ENCODE measurements at regions not wholly inside any gene's neighbourhood (a gene's known extent, or its start where the extent isn't known, plus 50 kb on each side); places are given as distances from the start of the nearest gene placed in this dataset.

GRCh38 chr13:85509512-85509911, 289.7 kb downstream of the SLITRK6 start:
- H3K4me1 ChIP-seq: no peaks in the 10 kb centered on the region
- no peak overlapping the region for H3K27ac ChIP-seq
- 85 to 94% (median 90%) methylated on average over 4 of the region's 4 CpGs for WGBS, 5 donors
- H3K27me3 ChIP-seq (replicated peaks in 1 of 7): no peaks in the 10 kb centered on the region
- TF ChIP-seq POLR2AphosphoS5 (IDR thresholded peaks at IDR 0.05): no peak
- no peak for TF ChIP-seq CTCF (IDR thresholded peaks at IDR 0.05 in 8 of 11, conservative IDR thresholded peaks at IDR 0.05 in 3 of 11)
- TF ChIP-seq POLR2A (IDR thresholded peaks at IDR 0.05): no peak
- no peaks in the 10 kb centered on the region for H3K36me3 ChIP-seq
- peaks cover 0 to 13% (median 0%) of the 10 kb centered on the region in 8 donors for H3K9me3 ChIP-seq
- intact Hi-C loops (cut with DNase I; ENCODE audit: low total_unique reads): no loop called here
- no peak overlapping the region for H3K4me3 ChIP-seq
- no peak for DNase-seq

GRCh38 chr13:85508683-85509329, 290.4 kb downstream of the SLITRK6 start:
- Histone ChIP-seq H3K4me3 (no peak overlapping the region), H3K4me1 (no peaks in the 10 kb centered on the region), H3K27ac (no peak overlapping the region), H3K36me3 (no peaks in the 10 kb centered on the region), H3K9me3 (peaks cover 0 to 13% (median 0%) of the 10 kb centered on the region in 8 donors), H3K27me3 (replicated peaks in 1 of 7) (no peaks in the 10 kb centered on the region)
- TF ChIP-seq POLR2A (IDR thresholded peaks at IDR 0.05) (no peak), POLR2AphosphoS5 (IDR thresholded peaks at IDR 0.05) (no peak), CTCF (IDR thresholded peaks at IDR 0.05 in 8 of 11, conservative IDR thresholded peaks at IDR 0.05 in 3 of 11) (no peak)
- peak; percentile 61 for DNase-seq
- WGBS, 5 donors: 89 to 97% (median 94%) methylated on average over 12 of the region's 12 CpGs
- intact Hi-C loops (cut with DNase I; ENCODE audit: low total_unique reads): no loop called here

GRCh38 chr13:85503797-85504196, 295.4 kb downstream of the SLITRK6 start:
- peaks cover 0 to 13% (median 0%) of the 10 kb centered on the region in 8 donors for H3K9me3 ChIP-seq
- DNase-seq: no peak
- no peak overlapping the region for H3K27ac ChIP-seq
- intact Hi-C loops (cut with DNase I; ENCODE audit: low total_unique reads): no loop called here
- TF ChIP-seq POLR2A (IDR thresholded peaks at IDR 0.05): no peak
- no peaks in the 10 kb centered on the region for H3K36me3 ChIP-seq
- no peaks in the 10 kb centered on the region for H3K4me1 ChIP-seq
- no peak overlapping the region for H3K4me3 ChIP-seq
- WGBS, 5 donors: 69 to 84% (median 78%) methylated on average over 2 of the region's 2 CpGs
- no peaks in the 10 kb centered on the region for H3K27me3 ChIP-seq (replicated peaks in 1 of 7)

GRCh38 chr13:85501616-85502015, 297.6 kb downstream of the SLITRK6 start:
- no peaks in the 10 kb centered on the region for H3K36me3 ChIP-seq
- H3K27ac ChIP-seq: no peak overlapping the region
- no peaks in the 10 kb centered on the region for H3K27me3 ChIP-seq (replicated peaks in 1 of 7)
- no peak overlapping the region for H3K4me3 ChIP-seq
- no peak for DNase-seq
- intact Hi-C loops (cut with DNase I; ENCODE audit: low total_unique reads): no loop called here
- TF ChIP-seq POLR2AphosphoS5 (IDR thresholded peaks at IDR 0.05): no peak
- no peaks in the 10 kb centered on the region for H3K9me3 ChIP-seq
- H3K4me1 ChIP-seq: no peaks in the 10 kb centered on the region

GRCh38 chr13:85500696-85501256, 298.4 kb downstream of the SLITRK6 start:
- H3K9me3 ChIP-seq: peaks cover 0 to 7% (median 0%) of the 10 kb centered on the region in 8 donors
- no peak for TF ChIP-seq POLR2AphosphoS5 (IDR thresholded peaks at IDR 0.05)
- TF ChIP-seq CTCF (IDR thresholded peaks at IDR 0.05 in 8 of 11, conservative IDR thresholded peaks at IDR 0.05 in 3 of 11): no peak
- TF ChIP-seq POLR2A (IDR thresholded peaks at IDR 0.05): no peak
- H3K27ac ChIP-seq: no peak overlapping the region
- no peaks in the 10 kb centered on the region for H3K36me3 ChIP-seq
- DNase-seq: no peak
- no peaks in the 10 kb centered on the region for H3K27me3 ChIP-seq (replicated peaks in 1 of 7)
- H3K4me3 ChIP-seq: no peak overlapping the region
- intact Hi-C loops (cut with DNase I; ENCODE audit: low total_unique reads): no loop called here
- H3K4me1 ChIP-seq: no peaks in the 10 kb centered on the region
- 67 to 92% (median 90%) methylated on average over 3 of the region's 3 CpGs for WGBS, 5 donors
